ENCODE measurements at regions not wholly inside any gene's neighbourhood (a gene's known extent, or its start where the extent isn't known, plus 50 kb on each side); places are given as distances from the start of the nearest gene placed in this dataset.

DNA sequence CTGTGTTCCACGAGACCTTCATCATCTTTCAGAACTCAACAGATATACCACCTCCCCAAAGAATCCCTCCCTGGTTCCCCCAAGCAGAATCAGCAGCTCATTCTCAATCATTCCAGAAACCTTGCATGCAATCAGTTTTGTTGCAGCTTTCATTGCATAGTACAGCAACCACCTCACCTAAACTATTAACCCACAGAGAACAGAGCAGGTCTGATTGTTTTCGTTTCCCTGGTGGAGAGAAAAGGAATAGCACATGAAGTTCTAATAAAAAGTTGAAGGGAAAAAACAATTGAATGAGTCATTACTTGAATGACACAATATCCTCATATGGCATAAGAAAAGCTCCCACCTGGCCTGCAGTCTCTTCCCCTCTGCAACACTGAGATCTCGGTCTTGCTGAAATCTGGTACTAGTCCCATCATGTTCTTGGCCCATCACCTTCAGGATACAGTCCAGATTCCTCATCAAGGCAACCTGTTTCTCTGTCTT, 147.1 kb upstream of the GDF10 start:
- no peak overlapping the region for H3K4me3 ChIP-seq (ENCODE audit: low read length)
- 54% methylated on average over 2 of the region's 3 CpGs for WGBS (ENCODE audit: insufficient coverage)

DNA sequence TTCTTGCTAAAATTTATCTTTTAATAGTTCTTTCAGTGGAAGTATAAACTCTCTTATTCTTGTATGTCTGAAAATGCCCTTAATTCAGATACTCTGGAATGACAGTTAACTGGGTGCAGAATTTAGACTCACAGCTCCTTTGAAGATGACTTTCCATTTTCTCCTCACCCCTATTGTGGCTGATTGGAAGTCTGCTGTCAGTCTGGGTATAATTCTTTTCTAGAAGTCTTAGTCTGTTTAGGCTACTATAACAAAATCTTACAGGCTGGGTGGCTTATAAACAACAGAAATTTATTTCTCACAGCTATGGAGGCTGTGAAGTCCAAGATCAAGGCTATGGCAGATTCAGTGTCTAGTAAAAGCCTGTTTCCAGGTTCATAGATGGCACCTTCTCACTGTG, 145.2 kb upstream of the GDF10 start:
- Histone ChIP-seq H3K4me1 (ENCODE audit: control insufficient read depth, insufficient read depth, low read length) (peaks cover under 1% of the 10 kb centered on the region), H3K27ac (ENCODE audit: low read length) (no peak overlapping the region), H3K27me3 (ENCODE audit: control insufficient read depth, insufficient read depth, low read length) (no peaks in the 10 kb centered on the region), H3K9me3 (replicated peaks; ENCODE audit: control insufficient read depth, low read depth, low read length) (peaks cover 5% of the 10 kb centered on the region), H3K4me3 (ENCODE audit: low read length) (no peak overlapping the region), H3K36me3 (ENCODE audit: control insufficient read depth, insufficient read depth, low read length) (no peaks in the 10 kb centered on the region)
- no peak for DNase-seq

More for the DNA sequence above, 147.1 kb upstream of the GDF10 start:
- Histone ChIP-seq H3K36me3 (ENCODE audit: control insufficient read depth, insufficient read depth, low read length) (no peaks in the 10 kb centered on the region), H3K4me1 (ENCODE audit: control insufficient read depth, insufficient read depth, low read length) (no peaks in the 10 kb centered on the region), H3K27me3 (ENCODE audit: control insufficient read depth, insufficient read depth, low read length) (no peaks in the 10 kb centered on the region), H3K27ac (ENCODE audit: low read length) (no peak overlapping the region), H3K9me3 (replicated peaks; ENCODE audit: control insufficient read depth, low read depth, low read length) (peaks cover 5% of the 10 kb centered on the region)
- no peak for DNase-seq

DNA sequence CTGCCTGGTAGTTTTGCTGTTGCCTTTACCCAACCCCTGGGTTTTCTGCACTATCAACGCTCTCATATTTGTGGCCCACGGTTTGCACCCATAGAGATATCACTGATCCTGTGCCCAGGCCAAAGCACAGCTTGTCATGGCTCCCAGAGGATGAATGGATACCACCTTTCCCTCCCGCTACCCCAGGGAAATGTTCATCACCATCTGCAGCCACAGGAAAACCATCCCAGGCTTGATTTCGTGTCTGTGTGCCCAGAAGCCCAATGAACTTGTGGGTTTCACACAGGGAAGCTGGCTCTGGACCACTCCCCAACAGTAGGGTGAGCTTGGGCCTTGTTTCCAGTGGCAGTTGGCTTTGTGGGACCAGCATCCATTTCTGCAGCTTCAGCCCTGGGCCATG, 143.1 kb upstream of the GDF10 start:
- H3K27me3 ChIP-seq (ENCODE audit: control insufficient read depth, insufficient read depth, low read length), result no peaks in the 10 kb centered on the region
- H3K4me3 ChIP-seq (ENCODE audit: low read length), result no peak overlapping the region
- DNase-seq, result no peak
- H3K27ac ChIP-seq (ENCODE audit: low read length), result no peak overlapping the region
- peaks cover 8% of the 10 kb centered on the region for H3K4me1 ChIP-seq (ENCODE audit: control insufficient read depth, insufficient read depth, low read length)
- no peaks in the 10 kb centered on the region for H3K36me3 ChIP-seq (ENCODE audit: control insufficient read depth, insufficient read depth, low read length)
- H3K9me3 ChIP-seq (replicated peaks; ENCODE audit: control insufficient read depth, low read depth, low read length), result peaks cover 5% of the 10 kb centered on the region
- WGBS (ENCODE audit: insufficient coverage), result 87% methylated on average over 3 of the region's 4 CpGs

DNA sequence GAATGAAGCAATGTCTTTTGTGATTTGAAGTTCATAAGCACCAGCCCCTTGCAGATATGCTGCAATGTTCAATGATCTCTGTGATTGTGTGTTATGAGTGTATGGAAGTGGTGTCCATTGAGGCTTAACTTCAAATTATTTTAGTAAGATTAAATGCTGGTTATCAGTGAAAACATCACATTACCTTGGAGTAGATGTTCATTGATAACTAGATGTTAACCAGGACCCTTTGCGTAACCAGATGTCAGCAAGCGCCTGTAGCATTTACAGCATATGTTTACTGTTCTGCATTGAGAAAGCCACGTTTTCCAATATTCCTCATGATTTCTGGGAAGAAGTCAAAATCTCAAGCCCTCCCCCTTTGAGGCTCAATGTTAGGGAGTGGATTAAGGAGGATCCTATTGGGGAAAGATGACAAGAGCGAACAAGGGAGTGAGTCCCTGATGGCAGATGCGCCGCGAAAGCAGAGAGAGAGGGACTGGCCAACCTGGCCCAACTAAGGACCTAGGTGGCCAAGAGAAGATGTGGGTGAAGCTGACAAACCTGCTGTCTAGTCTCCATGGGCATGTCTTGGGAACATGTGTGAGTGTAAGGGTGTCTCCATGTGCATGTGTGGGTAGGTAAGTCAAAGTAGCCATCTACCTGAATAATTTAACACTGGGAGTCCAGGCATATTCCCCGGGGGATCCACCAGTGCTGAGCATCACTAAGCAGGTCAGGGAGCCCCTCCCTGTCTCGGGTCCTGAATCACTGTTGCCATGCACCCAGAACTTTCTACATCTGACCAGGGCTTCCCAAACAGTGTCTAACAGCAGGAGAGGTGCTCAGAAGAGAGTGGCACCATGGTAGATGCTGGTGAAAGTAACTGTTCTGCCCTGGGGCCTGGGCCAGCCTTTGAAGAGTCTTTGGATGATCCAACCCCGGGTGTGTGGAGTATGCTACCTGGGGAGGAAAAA, 141.6 kb upstream of the GDF10 start:
- Histone ChIP-seq H3K36me3 (ENCODE audit: control insufficient read depth, insufficient read depth, low read length) (no peaks in the 10 kb centered on the region), H3K27ac (ENCODE audit: low read length) (no peak overlapping the region), H3K27me3 (ENCODE audit: control insufficient read depth, insufficient read depth, low read length) (no peaks in the 10 kb centered on the region), H3K4me3 (ENCODE audit: low read length) (no peak overlapping the region), H3K4me1 (ENCODE audit: control insufficient read depth, insufficient read depth, low read length) (peaks cover 8% of the 10 kb centered on the region), H3K9me3 (replicated peaks; ENCODE audit: control insufficient read depth, low read depth, low read length) (peaks cover 5% of the 10 kb centered on the region)
- WGBS (ENCODE audit: insufficient coverage), result 92% methylated on average over 7 of the region's 10 CpGs
- no peak for DNase-seq

DNA sequence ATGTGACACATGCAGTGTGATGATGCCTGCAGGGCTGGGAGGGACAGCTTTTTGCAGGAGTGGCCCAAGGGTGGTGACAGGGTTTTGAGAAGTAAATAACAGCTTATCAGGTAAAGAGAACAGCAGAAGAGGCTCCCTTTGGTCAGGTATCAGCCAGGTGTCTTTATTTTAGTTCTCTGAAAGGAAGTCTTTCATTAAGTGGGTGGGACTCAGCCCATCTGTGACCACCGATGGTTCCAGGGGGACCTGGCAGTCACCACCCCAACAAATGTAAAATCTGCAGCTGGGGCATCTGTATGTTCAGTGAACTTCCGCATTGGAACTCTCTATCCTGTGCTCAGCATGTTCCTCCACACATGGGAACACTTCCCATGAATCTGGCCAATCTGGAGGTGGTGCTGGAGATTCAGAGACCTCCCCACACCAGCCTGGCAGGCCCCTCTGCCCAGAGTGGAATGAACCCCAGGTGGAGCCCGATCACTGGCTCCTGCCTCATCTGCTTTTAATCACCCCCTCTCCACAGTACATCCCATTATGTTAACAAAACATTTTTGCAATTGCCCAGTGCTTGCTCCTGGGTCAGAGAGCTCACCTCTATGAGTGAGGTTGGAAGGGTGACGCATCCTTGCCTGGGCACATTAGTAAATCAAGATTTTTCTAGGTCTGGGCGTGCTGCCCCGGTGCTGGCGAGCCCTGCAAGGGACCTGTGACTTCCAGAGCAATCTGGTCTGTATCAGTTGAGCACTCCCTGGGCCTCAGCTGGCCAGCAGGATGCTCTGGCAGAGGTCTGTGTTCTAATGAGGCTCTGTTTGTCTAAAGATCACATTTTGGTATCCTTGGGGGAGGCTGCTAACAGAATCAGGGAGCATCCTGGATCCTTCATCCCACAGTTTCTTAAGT, 140.4 kb upstream of the GDF10 start:
- Histone ChIP-seq H3K27ac (ENCODE audit: low read length) (no peak overlapping the region), H3K36me3 (ENCODE audit: control insufficient read depth, insufficient read depth, low read length) (no peaks in the 10 kb centered on the region), H3K4me1 (ENCODE audit: control insufficient read depth, insufficient read depth, low read length) (peaks cover 8% of the 10 kb centered on the region), H3K4me3 (ENCODE audit: low read length) (no peak overlapping the region), H3K27me3 (ENCODE audit: control insufficient read depth, insufficient read depth, low read length) (no peaks in the 10 kb centered on the region), H3K9me3 (replicated peaks; ENCODE audit: control insufficient read depth, low read depth, low read length) (peaks cover 5% of the 10 kb centered on the region)
- peak; percentile 33 for DNase-seq
- WGBS (ENCODE audit: insufficient coverage), result 54% methylated on average over 6 of the region's 7 CpGs

DNA sequence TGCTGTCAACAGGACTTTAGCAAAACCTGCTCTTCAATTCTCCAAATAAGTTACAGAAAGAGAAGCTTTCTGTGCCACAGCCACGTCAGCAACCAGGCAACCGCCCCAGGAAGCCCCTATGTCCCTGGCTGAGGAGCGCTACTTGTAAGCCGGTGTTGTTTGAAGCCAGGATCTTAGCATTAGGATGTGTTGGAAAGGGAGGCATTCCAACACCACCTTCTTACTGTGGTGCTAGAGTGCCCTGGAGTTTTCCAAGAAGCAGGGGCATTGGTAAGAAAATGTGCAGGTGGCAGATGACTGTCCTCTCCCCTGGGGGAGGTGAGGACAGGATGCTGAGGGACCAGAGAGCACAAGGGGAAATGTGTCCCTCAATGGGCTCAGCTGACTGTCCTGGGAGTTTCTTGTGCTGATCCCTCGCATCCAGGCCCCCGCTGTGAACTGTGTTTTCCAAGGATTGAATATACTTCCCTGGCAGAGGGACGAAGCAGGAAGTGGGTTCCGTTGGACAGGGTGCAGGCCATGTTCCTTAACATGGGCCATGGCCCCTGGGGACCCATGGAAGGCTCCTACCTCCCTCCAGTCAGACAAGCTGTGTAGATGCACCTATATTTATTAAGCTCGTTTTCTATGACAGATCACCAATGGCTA, 139.6 kb upstream of the GDF10 start:
- Histone ChIP-seq H3K4me3 (ENCODE audit: low read length) (no peak overlapping the region), H3K27ac (ENCODE audit: low read length) (no peak overlapping the region), H3K4me1 (ENCODE audit: control insufficient read depth, insufficient read depth, low read length) (peaks cover 11% of the 10 kb centered on the region), H3K9me3 (replicated peaks; ENCODE audit: control insufficient read depth, low read depth, low read length) (no peaks in the 10 kb centered on the region), H3K27me3 (ENCODE audit: control insufficient read depth, insufficient read depth, low read length) (no peaks in the 10 kb centered on the region), H3K36me3 (ENCODE audit: control insufficient read depth, insufficient read depth, low read length) (no peaks in the 10 kb centered on the region)
- no peak for DNase-seq
- 62% methylated on average over 8 of the region's 9 CpGs for WGBS (ENCODE audit: insufficient coverage)

DNA sequence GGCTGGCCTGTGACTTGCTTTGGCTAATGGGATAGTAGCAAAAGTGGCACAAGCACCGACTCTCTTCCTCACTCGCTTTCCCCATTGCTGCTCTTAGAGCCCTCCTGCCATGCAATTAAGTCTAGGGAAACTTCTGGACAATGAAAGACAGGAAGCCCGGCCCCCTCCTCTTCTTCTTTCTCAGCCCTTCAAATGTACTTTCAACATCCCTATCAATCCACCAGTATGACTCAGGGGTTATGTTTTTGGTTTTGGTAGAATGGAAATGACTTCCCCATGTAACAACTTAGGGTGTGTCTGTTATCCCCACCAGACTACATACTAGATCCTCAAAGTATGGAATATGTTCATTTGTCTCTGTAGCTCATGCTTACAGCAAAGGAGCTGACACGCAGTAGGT, 139.0 kb upstream of the GDF10 start:
- DNase-seq, result no peak

DNA sequence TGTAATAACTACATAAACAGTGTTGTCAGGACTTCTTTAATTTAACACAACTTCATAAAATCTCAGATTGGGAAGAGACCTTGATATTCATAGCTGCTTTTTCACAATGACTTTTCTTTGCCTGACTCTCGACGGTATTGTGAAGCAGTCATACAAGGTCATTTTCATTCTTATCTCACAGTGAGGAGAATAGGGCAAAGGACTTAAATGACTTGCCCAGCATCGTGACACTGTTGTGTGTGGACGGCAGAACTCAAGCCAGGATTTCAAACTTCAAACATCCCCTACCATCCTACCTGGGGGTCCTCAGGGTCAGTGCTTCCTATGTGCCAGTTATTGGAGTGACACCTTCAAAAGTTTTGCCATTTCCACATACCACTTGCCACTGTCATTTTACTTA, 138.5 kb upstream of the GDF10 start:
- H3K27me3 ChIP-seq (ENCODE audit: control insufficient read depth, insufficient read depth, low read length), result no peaks in the 10 kb centered on the region
- no peak for DNase-seq
- no peak overlapping the region for H3K27ac ChIP-seq (ENCODE audit: low read length)

More for the DNA sequence above, 139.0 kb upstream of the GDF10 start:
- Histone ChIP-seq H3K4me1 (ENCODE audit: control insufficient read depth, insufficient read depth, low read length) (peaks cover 17% of the 10 kb centered on the region), H3K36me3 (ENCODE audit: control insufficient read depth, insufficient read depth, low read length) (no peaks in the 10 kb centered on the region), H3K27ac (ENCODE audit: low read length) (no peak overlapping the region), H3K27me3 (ENCODE audit: control insufficient read depth, insufficient read depth, low read length) (no peaks in the 10 kb centered on the region), H3K9me3 (replicated peaks; ENCODE audit: control insufficient read depth, low read depth, low read length) (no peaks in the 10 kb centered on the region), H3K4me3 (ENCODE audit: low read length) (no peak overlapping the region)
- 100% methylated on average over 2 of the region's 4 CpGs for WGBS (ENCODE audit: insufficient coverage)

DNA sequence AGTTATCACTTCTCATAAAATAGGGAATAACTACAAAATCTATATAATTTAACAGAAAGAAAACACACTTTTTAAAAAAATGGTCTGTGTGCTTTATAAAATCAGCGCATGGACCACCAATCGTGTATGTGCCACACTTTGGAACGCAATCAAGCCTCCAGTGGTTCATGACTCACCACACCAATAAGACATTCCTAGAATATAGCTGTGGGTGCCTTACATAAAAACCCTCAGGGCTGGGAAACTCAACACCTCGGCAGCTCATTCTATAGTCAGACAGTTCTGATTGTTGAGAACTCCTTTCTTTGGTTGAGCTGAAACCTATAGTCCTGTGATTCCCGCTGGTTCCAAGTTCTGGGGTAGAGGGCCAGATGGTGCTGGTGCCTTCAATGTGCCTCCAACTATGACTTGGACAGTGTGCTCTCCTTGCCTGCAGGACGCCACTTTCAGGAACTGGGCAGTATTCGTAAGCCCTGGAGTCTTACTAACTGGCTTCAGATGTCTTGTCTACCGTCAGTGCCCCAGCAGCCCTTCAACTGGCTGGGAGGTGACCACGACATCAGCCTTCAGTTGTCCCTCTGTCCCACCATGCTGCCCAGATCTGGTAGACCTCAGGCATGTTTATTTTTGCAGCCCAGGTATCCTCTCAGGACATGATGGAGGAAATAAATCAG, 135.7 kb upstream of the GDF10 start:
- 85% methylated on average over 5 of the region's 9 CpGs for WGBS (ENCODE audit: insufficient coverage)
- no peaks in the 10 kb centered on the region for H3K27me3 ChIP-seq (ENCODE audit: control insufficient read depth, insufficient read depth, low read length)

More for the DNA sequence above, 138.5 kb upstream of the GDF10 start:
- Histone ChIP-seq H3K36me3 (ENCODE audit: control insufficient read depth, insufficient read depth, low read length) (no peaks in the 10 kb centered on the region), H3K4me3 (ENCODE audit: low read length) (no peak overlapping the region), H3K4me1 (ENCODE audit: control insufficient read depth, insufficient read depth, low read length) (peaks cover 22% of the 10 kb centered on the region), H3K9me3 (replicated peaks; ENCODE audit: control insufficient read depth, low read depth, low read length) (peaks cover under 1% of the 10 kb centered on the region)
- WGBS (ENCODE audit: insufficient coverage), result no CpG with 5 or more reads among the region's 4 CpGs

More for the DNA sequence above, 135.7 kb upstream of the GDF10 start:
- Histone ChIP-seq H3K36me3 (ENCODE audit: control insufficient read depth, insufficient read depth, low read length) (no peaks in the 10 kb centered on the region), H3K4me3 (ENCODE audit: low read length) (no peak overlapping the region), H3K27ac (ENCODE audit: low read length) (no peak overlapping the region), H3K4me1 (ENCODE audit: control insufficient read depth, insufficient read depth, low read length) (peaks cover 22% of the 10 kb centered on the region), H3K9me3 (replicated peaks; ENCODE audit: control insufficient read depth, low read depth, low read length) (peaks cover 4% of the 10 kb centered on the region)
- DNase-seq, result no peak
